ENCODE measurements at regions not wholly inside any gene's neighbourhood (a gene's known extent, or its start where the extent isn't known, plus 50 kb on each side); places are given as distances from the start of the nearest gene placed in this dataset.

DNA sequence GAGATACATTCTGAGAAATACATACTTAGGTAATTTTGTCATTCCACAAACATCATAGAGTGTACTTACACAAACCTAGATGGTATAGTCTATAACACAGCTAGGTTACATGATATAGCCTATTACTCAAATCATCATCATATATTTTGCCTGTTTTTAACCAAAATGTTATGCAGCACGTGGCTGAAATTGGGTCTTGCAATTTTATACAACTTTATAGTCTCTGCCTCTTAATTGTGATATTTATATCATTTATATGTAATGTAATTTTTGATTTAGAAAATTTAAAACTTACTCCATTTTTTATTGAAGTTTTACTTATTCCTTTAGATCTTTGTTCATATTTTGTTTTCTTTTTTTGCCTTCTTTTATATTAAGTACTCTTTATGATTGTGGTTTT, 350.7 kb upstream of the DCN start:
- no peak for DNase-seq (ENCODE audit: low spot score)

- DNase-seq (ENCODE audit: low spot score), result no peak
These were observed 347.2 kb upstream of the DCN start for GRCh38 chr12:91529829-91530228.

DNA sequence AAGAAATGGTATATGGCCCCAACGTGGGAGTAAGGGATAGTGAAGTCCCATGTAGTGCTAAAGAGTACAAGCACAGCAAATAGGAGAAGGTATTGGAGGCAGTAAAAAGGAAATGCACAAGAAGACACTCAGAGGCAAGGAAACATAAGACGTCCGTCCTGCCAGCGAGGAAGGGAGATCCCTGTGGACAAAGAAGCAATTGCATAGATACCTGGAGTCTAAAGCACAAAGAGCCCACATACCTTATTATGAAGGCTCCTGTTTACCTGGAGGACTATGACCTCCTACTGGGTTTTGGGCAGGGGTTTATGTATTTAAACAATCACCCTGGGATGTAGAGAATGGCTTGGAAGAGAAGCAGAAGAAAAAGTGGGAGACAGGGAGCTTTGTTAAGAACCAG, 341.2 kb upstream of the DCN start:
- no peak for DNase-seq (ENCODE audit: low spot score)

GRCh38 chr12:91516695-91517047, 334.1 kb upstream of the DCN start:
- DNase-seq (ENCODE audit: low spot score), result no peak

- no peak for DNase-seq (ENCODE audit: low spot score)
These were observed 333.5 kb upstream of the DCN start for GRCh38 chr12:91515944-91516694.

GRCh38 chr12:91513313-91513712, 330.7 kb upstream of the DCN start:
- DNase-seq (ENCODE audit: low spot score), result no peak

GRCh38 chr12:91511795-91512420, 329.3 kb upstream of the DCN start:
- no peak for DNase-seq (ENCODE audit: low spot score)

- DNase-seq (ENCODE audit: low spot score), result no peak
These were observed 325.1 kb upstream of the DCN start for GRCh38 chr12:91507754-91508153.

GRCh38 chr12:91506452-91506851, 323.8 kb upstream of the DCN start:
- DNase-seq (ENCODE audit: low spot score), result no peak

DNA sequence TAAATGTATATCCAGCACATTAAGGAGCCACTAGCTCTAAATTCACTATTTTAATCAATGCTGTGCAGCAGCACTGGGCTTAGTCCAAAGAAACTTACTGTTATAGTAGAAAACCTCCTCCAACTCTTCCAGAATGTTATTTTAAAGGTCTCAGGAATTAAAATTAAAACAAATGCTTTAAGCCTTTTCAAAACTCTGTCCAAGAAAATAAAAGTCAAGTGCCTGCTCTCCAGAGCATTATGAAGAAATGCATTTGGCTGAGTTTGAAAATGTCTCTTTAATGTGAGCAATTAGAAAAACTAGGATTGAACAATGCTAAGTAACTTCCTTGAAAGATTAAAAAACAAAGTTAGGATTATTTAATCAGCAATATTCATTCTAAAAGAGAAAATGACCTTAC, 322.4 kb upstream of the DCN start:
- DNase-seq (ENCODE audit: low spot score), result no peak

DNA sequence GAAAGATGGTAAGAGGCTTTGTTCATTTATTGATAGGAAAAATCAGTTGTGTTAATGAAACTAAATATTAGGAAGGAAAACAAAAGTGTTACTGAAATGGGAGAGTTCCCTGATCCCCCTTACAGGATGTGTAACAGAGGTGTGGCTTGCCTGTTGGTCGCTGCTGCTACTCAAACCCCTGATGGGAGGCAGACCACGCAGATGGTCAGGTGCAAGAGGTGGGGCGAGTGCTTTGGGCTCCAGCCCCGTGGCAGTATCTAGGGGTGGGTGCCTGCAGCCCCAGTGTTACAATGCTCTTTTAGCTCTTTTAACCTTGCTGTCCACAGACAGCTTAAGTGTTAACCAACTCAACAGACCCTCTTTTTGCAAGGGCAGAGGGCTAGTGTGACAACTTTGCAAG, 319.6 kb upstream of the DCN start:
- DNase-seq (ENCODE audit: low spot score), result no peak

GRCh38 chr12:91496337-91496736, 313.7 kb upstream of the DCN start:
- no peak for DNase-seq (ENCODE audit: low spot score)

DNA sequence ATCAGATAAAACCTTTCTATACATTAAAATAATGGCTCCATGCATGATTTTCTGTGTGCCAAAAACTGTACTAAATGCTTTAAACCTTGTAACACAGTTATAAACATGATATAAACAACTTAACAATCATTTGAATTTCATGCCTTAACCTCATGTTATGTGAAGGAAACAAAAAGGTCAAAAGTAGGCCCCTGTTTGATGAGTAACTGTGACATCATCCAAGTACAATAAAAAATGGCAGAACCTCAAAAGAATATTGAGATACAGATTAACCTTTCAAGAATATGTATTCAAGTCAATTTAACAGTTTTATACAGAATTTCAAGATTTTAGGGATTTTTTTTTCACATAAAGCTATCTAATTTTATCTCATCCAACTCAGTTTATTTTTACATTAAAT, 310.7 kb upstream of the DCN start:
- DNase-seq (ENCODE audit: low spot score), result no peak

GRCh38 chr12:91492648-91493047, 310.0 kb upstream of the DCN start:
- DNase-seq (ENCODE audit: low spot score), result no peak

GRCh38 chr12:91490667-91491311, 308.2 kb upstream of the DCN start:
- DNase-seq (ENCODE audit: low spot score), result no peak

GRCh38 chr12:91483471-91483985, 300.9 kb upstream of the DCN start:
- no peak for DNase-seq (ENCODE audit: low spot score)

GRCh38 chr12:91482231-91482630, 299.6 kb upstream of the DCN start:
- no peak for DNase-seq (ENCODE audit: low spot score)

GRCh38 chr12:91478500-91478899, 295.9 kb upstream of the DCN start:
- no peak for DNase-seq (ENCODE audit: low spot score)

- no peak for DNase-seq (ENCODE audit: low spot score)
These were observed 285.1 kb upstream of the DCN start for GRCh38 chr12:91467686-91468085.

GRCh38 chr12:91461061-91461460, 278.4 kb upstream of the DCN start:
- DNase-seq (ENCODE audit: low spot score), result no peak

- no peak for DNase-seq (ENCODE audit: low spot score)
These were observed 277.9 kb upstream of the DCN start for GRCh38 chr12:91460469-91460868.

- DNase-seq (ENCODE audit: low spot score), result no peak
These were observed 272.7 kb upstream of the DCN start for GRCh38 chr12:91455321-91455720.

GRCh38 chr12:91454179-91454578, 271.6 kb upstream of the DCN start:
- DNase-seq (ENCODE audit: low spot score), result no peak
